ENCODE measurements at regions not wholly inside any gene's neighbourhood (a gene's known extent, or its start where the extent isn't known, plus 50 kb on each side); places are given as distances from the start of the nearest gene placed in this dataset.

DNA sequence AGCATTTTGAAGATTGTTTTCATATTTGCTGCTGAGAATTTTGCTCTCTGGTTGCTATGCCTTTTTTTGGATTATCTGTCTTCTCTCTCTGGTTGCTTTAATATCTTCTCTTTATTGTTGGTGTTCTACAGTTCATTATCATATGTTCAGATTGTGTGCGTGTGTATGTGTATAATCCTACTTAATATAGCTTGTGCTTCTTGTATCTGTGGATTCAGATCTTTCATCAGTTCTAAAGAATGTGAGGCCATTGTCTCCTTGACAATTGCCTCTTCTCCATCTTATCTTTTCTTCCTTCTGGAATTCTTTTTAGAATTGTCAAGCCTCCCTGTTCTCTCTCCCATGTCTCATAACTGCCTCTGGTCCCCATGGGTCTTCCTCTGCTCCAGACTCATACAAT lies 195.4 kb downstream of the CDC5L start:
- DNase-seq (ENCODE audit: low read depth, low spot score), result no peak
- no peak overlapping the region for H3K4me3 ChIP-seq (ENCODE audit: low read depth, low read length)
- TF ChIP-seq, protein P1, sequence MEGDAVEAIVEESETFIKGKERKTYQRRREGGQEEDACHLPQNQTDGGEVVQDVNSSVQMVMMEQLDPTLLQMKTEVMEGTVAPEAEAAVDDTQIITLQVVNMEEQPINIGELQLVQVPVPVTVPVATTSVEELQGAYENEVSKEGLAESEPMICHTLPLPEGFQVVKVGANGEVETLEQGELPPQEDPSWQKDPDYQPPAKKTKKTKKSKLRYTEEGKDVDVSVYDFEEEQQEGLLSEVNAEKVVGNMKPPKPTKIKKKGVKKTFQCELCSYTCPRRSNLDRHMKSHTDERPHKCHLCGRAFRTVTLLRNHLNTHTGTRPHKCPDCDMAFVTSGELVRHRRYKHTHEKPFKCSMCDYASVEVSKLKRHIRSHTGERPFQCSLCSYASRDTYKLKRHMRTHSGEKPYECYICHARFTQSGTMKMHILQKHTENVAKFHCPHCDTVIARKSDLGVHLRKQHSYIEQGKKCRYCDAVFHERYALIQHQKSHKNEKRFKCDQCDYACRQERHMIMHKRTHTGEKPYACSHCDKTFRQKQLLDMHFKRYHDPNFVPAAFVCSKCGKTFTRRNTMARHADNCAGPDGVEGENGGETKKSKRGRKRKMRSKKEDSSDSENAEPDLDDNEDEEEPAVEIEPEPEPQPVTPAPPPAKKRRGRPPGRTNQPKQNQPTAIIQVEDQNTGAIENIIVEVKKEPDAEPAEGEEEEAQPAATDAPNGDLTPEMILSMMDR (IDR thresholded peaks at IDR 0.05; ENCODE audit: insufficient read depth, low read length, missing control alignments), result no peak
- CTCF ChIA-PET, result interaction anchor here (1.6 kb wide), 1 partner anchor 108 kb away, joined by 3 read pairs; no protein-coding TSS in a partner anchor
- POLR2A ChIA-PET, result no interaction called here

DNA sequence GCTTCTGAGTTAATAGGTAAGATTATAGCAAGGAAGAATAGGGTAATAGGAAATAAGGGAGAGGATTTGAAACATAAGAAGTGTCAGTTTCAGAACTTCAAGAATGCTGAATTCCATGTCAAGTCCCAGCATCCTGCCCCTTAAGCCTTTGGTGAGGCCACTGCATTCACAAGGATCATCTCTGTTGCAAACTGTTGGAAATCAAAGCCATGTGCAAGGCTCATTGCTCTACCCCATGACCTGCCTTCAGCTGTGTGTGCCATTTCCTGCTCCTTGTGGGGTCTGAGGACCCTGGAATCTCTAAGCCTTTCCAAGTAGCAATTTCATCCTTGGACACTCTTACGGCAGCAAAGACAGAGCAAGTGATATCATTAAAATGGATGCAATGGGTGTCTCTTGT lies 203.0 kb downstream of the CDC5L start:
- no peak for DNase-seq (ENCODE audit: low read depth, low spot score)
- POLR2A ChIA-PET, result no interaction called here
- CTCF ChIA-PET, result interaction anchor here (1.2 to 5.6 kb wide), 5 partner anchors 39 to 1332 kb away, joined by 4 to 27 read pairs (median 4); no protein-coding TSS in a partner anchor
- TF ChIP-seq, protein P1 (IDR thresholded peaks at IDR 0.05; ENCODE audit: insufficient read depth, low read length, missing control alignments), result no peak
- H3K4me3 ChIP-seq (ENCODE audit: low read depth, low read length), result no peak overlapping the region

DNA sequence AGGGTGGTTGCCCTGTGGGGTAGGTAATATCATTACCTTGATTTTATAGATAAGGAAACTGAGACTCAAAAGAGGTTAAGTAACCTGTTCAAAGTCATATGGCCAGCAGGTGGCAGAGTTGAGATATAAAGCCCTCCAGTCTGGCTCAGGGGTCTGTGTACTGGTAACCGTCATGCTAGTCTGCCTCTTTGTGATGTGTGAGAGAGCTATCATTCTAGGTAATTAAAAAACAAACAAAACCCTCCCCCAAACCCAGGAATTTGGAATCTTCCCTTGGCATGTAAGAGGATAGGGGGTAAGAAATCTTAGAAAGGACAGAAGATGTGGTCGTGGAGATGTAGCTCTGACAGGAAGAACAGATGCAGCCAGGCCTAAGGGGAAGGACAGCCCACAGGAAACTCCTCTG lies 206.0 kb downstream of the CDC5L start:
- DNase-seq (ENCODE audit: low read depth, low spot score), result no peak
- no peak overlapping the region for H3K4me3 ChIP-seq (ENCODE audit: low read depth, low read length)
- ChIA-PET POLR2A (no interaction called here), CTCF (interaction anchor here (0.6 to 5.6 kb wide), 21 partner anchors 9 to 1337 kb away, joined by 3 to 27 read pairs (median 4); no protein-coding TSS in a partner anchor)
- TF ChIP-seq, protein P1 (IDR thresholded peaks at IDR 0.05; ENCODE audit: insufficient read depth, low read length, missing control alignments), result peak; percentile 51

DNA sequence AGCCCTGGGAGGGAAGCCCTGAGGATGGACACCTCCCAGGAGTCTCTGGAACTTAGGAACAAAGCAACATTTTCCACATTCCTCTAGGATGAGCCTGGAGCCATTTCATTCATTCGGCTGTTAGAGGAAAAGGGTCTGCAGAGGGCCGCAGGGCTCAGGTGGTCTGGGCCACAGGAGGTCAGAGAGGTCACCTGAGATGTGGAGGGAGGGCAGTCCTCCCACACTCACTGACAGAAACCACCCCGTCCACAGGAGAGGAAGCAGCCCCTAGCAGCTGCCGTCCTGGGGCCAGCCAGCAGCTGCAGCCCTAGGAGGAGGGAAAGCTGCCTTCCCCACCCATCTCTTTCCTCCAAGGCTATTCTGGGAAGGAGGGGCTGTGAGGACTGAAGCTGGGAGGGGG lies 207.0 kb downstream of the CDC5L start:
- TF ChIP-seq, protein P1 (IDR thresholded peaks at IDR 0.05; ENCODE audit: insufficient read depth, low read length, missing control alignments), result no peak
- POLR2A ChIA-PET, result no interaction called here
- CTCF ChIA-PET, result interaction anchor here (1.3 to 5.6 kb wide), 9 partner anchors 12 to 1328 kb away, joined by 3 to 27 read pairs (median 6); no protein-coding TSS in a partner anchor
- no peak overlapping the region for H3K4me3 ChIP-seq (ENCODE audit: low read depth, low read length)
- DNase-seq (ENCODE audit: low read depth, low spot score), result no peak

DNA sequence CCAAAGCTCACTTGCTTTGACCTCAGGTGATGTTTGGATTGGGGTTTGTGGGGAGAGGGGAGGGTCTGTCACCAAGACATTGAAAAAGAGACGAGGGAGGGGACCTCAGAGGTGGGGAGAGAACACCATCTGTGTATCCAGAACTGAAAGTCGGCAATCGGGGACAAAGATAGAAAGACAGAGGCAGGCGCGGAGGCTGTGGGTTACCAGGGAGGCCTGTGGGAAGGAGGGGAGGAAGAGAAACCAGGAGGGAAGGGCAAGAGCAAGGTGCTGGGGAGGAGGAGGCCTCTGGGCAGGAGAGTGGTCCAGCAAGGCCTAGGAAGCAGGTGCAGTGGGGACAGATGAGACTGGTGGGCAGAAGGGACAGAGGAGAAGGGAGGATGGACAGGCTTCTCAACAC lies 211.2 kb downstream of the CDC5L start:
- H3K4me3 ChIP-seq (ENCODE audit: low read depth, low read length), result no peak overlapping the region
- TF ChIP-seq, protein P1 (IDR thresholded peaks at IDR 0.05; ENCODE audit: insufficient read depth, low read length, missing control alignments), result no peak
- DNase-seq (ENCODE audit: low read depth, low spot score), result no peak
- POLR2A ChIA-PET, result no interaction called here
- CTCF ChIA-PET, result interaction anchor here (0.7 kb wide), 1 partner anchor 123 kb away, joined by 3 read pairs; no protein-coding TSS in a partner anchor

DNA sequence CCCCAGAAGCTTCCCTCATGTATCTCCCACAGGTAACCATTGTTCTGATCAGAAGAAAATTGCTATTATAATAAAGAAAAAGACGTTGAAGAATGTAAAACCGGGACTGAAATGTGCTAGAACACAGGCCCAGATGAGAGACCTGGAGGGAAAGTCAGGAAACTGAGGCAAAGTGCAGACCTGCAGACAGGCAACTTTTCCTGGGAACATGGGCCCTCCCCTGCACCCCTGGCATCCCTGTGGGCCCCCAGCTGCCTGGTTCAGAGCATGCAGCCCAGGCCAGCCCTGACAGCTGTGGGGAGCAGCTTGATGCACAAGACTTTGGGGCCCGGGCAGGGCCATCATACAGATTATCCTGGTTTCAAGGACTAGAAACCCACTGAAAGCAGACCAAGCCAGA lies 212.2 kb downstream of the CDC5L start:
- no peak overlapping the region for H3K4me3 ChIP-seq (ENCODE audit: low read depth, low read length)
- no peak for DNase-seq (ENCODE audit: low read depth, low spot score)
- ChIA-PET POLR2A (no interaction called here), CTCF (interaction anchor here (0.7 to 1.3 kb wide), 2 partner anchors 8 to 31 kb away, joined by 3 read pairs; no protein-coding TSS in a partner anchor)
- TF ChIP-seq, protein P1 (IDR thresholded peaks at IDR 0.05; ENCODE audit: insufficient read depth, low read length, missing control alignments), result no peak

All from AG04449 (cell line).